Endodermal cell (in vitro differentiated cells): ENCODE measurements at regions not wholly inside any gene's neighbourhood (a gene's known extent, or its start where the extent isn't known, plus 50 kb on each side); places are given as distances from the start of the nearest gene placed in this dataset.

ENCODE experiments used
- DNase-seq: peaks from one replicate; pipeline ENCODE4 v3.0.0-alpha.2; 2017
- H3K27ac ChIP-seq: 2 replicates; pipeline ENCODE4 v1.5.1; 2013; ENCODE audit warnings: mild to moderate bottlenecking, low read depth, low read length, moderate library complexity
- H3K27me3 ChIP-seq: 2 replicates; pipeline ENCODE4 v1.6.1; 2013; ENCODE audit warnings: mild to moderate bottlenecking, low read length, moderate library complexity; ENCODE audit not compliant: insufficient read depth, control insufficient read depth, poor library complexity, severe bottlenecking
- H3K36me3 ChIP-seq: 2 replicates; pipeline ENCODE4 v1.7.0; 2013; ENCODE audit warnings: mild to moderate bottlenecking, low read length, moderate library complexity; ENCODE audit not compliant: control insufficient read depth, insufficient read depth
- H3K4me1 ChIP-seq: one replicate; pipeline ENCODE4 v1.7.0; 2013; ENCODE audit warnings: low read length; ENCODE audit not compliant: control insufficient read depth, insufficient read depth
- H3K4me3 ChIP-seq: 2 replicates; pipeline ENCODE4 v1.5.1; 2013; ENCODE audit warnings: mild to moderate bottlenecking, low read length, moderate library complexity
- H3K9ac ChIP-seq: 2 replicates; pipeline ENCODE4 v1.6.1; 2013; ENCODE audit warnings: mild to moderate bottlenecking, low read length, moderate library complexity; ENCODE audit not compliant: poor library complexity, severe bottlenecking; ENCODE audit errors: extremely low read depth
- H3K9me3 ChIP-seq: 2 replicates; pipeline ENCODE4 v1.6.1; 2013; ENCODE audit warnings: mild to moderate bottlenecking, low read length, moderate library complexity; ENCODE audit not compliant: control insufficient read depth
- H3K27ac Mint-ChIP-seq: 2 replicates; pipeline ENCODE4 v1.8.0; 2020; ENCODE audit warnings: mixed read lengths
- H3K27me3 Mint-ChIP-seq: 2 replicates; pipeline ENCODE4 v1.8.0; 2021; ENCODE audit warnings: mild to moderate bottlenecking, mixed read lengths; ENCODE audit not compliant: insufficient read depth
- H3K36me3 Mint-ChIP-seq: 2 replicates; pipeline ENCODE4 v1.8.0; 2020; ENCODE audit warnings: low read depth, mixed read lengths
- H3K4me1 Mint-ChIP-seq: 2 replicates; pipeline ENCODE4 v1.8.0; 2020; ENCODE audit warnings: mixed read lengths
- H3K4me3 Mint-ChIP-seq: 2 replicates; pipeline ENCODE4 v1.8.0; 2020; ENCODE audit warnings: mild to moderate bottlenecking, moderate library complexity, mixed read lengths
- H3K9me3 Mint-ChIP-seq: 2 replicates; pipeline ENCODE4 v1.8.0; 2020; ENCODE audit warnings: mild to moderate bottlenecking, mixed read lengths
- WGBS, 2 experiments: methylation state at CpG; one replicate each; pipeline versions ENCODE4 v1.1.5 to v1.1.7; 2013; ENCODE audit warnings: missing lambda C conversion rate in 2 of 2, mixed read lengths in 1 of 2; ENCODE audit not compliant: insufficient coverage in 1 of 2, insufficient read length in 1 of 2; 5-methylcytosine and 5-hydroxymethylcytosine counted together
- TF ChIP-seq, protein P1 (sequence below): fragments of 200-600 bp; sonication (generic); conservative IDR thresholded peaks from 2 replicates; pipeline ENCODE4 v1.5.0; 2021; ENCODE audit warnings: antibody characterized with exemption, mild to moderate bottlenecking

GRCh38 chr2:239895669-239896068, 129.5 kb downstream of the NDUFA10 start:
- Histone ChIP-seq H3K36me3 (no peaks in the 10 kb centered on the region), H3K27me3 (no peaks in the 10 kb centered on the region), H3K27ac (no peak overlapping the region), H3K9me3 (no peaks in the 10 kb centered on the region), H3K4me3 (no peak overlapping the region), H3K4me1 (no peaks in the 10 kb centered on the region), H3K9ac (no peak overlapping the region)
- H3K27me3 Mint-ChIP-seq, result peaks cover 8% of the 10 kb centered on the region
- no peaks in the 10 kb centered on the region for H3K36me3 Mint-ChIP-seq
- TF ChIP-seq, protein P1, sequence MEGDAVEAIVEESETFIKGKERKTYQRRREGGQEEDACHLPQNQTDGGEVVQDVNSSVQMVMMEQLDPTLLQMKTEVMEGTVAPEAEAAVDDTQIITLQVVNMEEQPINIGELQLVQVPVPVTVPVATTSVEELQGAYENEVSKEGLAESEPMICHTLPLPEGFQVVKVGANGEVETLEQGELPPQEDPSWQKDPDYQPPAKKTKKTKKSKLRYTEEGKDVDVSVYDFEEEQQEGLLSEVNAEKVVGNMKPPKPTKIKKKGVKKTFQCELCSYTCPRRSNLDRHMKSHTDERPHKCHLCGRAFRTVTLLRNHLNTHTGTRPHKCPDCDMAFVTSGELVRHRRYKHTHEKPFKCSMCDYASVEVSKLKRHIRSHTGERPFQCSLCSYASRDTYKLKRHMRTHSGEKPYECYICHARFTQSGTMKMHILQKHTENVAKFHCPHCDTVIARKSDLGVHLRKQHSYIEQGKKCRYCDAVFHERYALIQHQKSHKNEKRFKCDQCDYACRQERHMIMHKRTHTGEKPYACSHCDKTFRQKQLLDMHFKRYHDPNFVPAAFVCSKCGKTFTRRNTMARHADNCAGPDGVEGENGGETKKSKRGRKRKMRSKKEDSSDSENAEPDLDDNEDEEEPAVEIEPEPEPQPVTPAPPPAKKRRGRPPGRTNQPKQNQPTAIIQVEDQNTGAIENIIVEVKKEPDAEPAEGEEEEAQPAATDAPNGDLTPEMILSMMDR, result no peak
- no peaks in the 10 kb centered on the region for H3K9me3 Mint-ChIP-seq
- H3K4me1 Mint-ChIP-seq, result peaks cover 9% of the 10 kb centered on the region
- 93 to 94% methylated on average over 3 to 5 of the region's 6 CpGs for WGBS, 2 experiments
- no peak overlapping the region for H3K27ac Mint-ChIP-seq
- no peak overlapping the region for H3K4me3 Mint-ChIP-seq
- no peak for DNase-seq

DNA sequence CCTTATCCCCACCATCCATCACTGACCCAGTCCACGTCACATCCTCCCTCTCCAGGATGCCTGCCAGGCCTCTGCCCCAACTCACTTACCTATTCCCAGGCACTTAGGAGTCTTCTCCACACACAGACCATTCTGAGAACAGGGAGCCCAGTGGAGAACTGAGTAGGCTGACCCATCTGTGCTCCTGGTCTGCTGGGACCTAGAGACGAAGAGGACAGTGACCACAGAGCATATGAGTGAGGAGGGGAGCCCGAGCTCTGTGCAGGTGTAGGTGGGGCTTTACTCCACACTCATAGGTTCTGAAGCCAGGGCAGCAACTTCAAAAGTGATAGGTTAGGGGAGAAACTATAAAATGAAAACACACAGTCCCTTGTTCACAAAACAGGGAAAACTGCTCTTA, 130.0 kb downstream of the NDUFA10 start:
- H3K27ac ChIP-seq, result no peak overlapping the region
- no peaks in the 10 kb centered on the region for H3K27me3 ChIP-seq
- no peak overlapping the region for H3K4me3 ChIP-seq
- Mint-ChIP-seq H3K27me3 (peaks cover 8% of the 10 kb centered on the region), H3K36me3 (no peaks in the 10 kb centered on the region), H3K4me1 (peaks cover 9% of the 10 kb centered on the region), H3K27ac (no peak overlapping the region), H3K4me3 (no peak overlapping the region), H3K9me3 (no peaks in the 10 kb centered on the region)
- H3K9ac ChIP-seq, result no peak overlapping the region
- no peaks in the 10 kb centered on the region for H3K4me1 ChIP-seq
- TF ChIP-seq, protein P1, result no peak
- no peaks in the 10 kb centered on the region for H3K9me3 ChIP-seq
- DNase-seq, result no peak
- WGBS, 2 experiments, result 80% methylated on average over 3 of the region's 3 CpGs; no CpG with 5 or more reads in 1 of the 2 experiments
- H3K36me3 ChIP-seq, result no peaks in the 10 kb centered on the region

DNA sequence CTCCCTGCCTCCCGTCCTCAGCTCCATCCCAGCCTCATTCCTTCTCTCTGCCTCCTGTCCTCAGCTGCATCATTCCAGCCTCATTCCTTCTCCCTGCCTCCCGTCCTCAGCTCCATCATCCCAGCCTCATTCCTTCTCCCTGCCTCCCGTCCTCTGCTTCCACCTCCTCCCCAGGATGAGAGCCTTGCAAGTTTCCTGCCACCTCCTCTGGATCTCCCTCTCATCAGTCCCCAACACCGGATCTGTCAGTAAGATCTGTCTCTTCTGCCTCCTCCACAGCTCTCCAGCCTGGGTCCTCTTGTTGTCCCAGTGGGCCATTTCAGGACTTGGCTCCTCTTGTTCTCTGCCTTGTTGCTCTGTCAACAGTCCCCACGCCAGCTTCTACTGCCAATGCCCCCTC, 130.9 kb downstream of the NDUFA10 start:
- H3K4me1 Mint-ChIP-seq, result peaks cover 9% of the 10 kb centered on the region
- Histone ChIP-seq H3K36me3 (no peaks in the 10 kb centered on the region), H3K4me3 (no peak overlapping the region), H3K27me3 (no peaks in the 10 kb centered on the region), H3K9ac (no peak overlapping the region), H3K4me1 (no peaks in the 10 kb centered on the region), H3K27ac (no peak overlapping the region), H3K9me3 (no peaks in the 10 kb centered on the region)
- H3K27ac Mint-ChIP-seq, result no peak overlapping the region
- peaks cover 8% of the 10 kb centered on the region for H3K27me3 Mint-ChIP-seq
- H3K36me3 Mint-ChIP-seq, result no peaks in the 10 kb centered on the region
- no peak for DNase-seq
- TF ChIP-seq, protein P1, result no peak
- H3K4me3 Mint-ChIP-seq, result no peak overlapping the region
- no peaks in the 10 kb centered on the region for H3K9me3 Mint-ChIP-seq
- 82 to 95% methylated on average over 4 to 5 of the region's 5 CpGs for WGBS, 2 experiments
